Loucy (cell line): ENCODE measurements at regions not wholly inside any gene's neighbourhood (a gene's known extent, or its start where the extent isn't known, plus 50 kb on each side); places are given as distances from the start of the nearest gene placed in this dataset.

Source experiments
- H2AFZ ChIP-seq: fragments of 200-600 bp; sonication (generic); 2 replicates; pipeline ENCODE4 v1.6.0; 2016; ENCODE audit warnings: antibody characterized with exemption, mild to moderate bottlenecking, low read length, moderate library complexity
- H3F3A ChIP-seq: fragments of 200-600 bp; 2 replicates; pipeline ENCODE4 v1.6.0; 2016; ENCODE audit warnings: antibody characterized with exemption, low read depth, mild to moderate bottlenecking
- H3K27me3 ChIP-seq: fragments of 200-600 bp; sonication (generic); 2 replicates; pipeline ENCODE4 v1.6.1; 2014; ENCODE audit warnings: low read length, mild to moderate bottlenecking; ENCODE audit not compliant: insufficient read depth, poor library complexity, severe bottlenecking
- H3K36me3 ChIP-seq: fragments of 200-600 bp; sonication (generic); 2 replicates; pipeline ENCODE4 v1.6.1; 2016; ENCODE audit warnings: low read length; ENCODE audit not compliant: insufficient read depth
- H3K4me1 ChIP-seq: fragments of 200-600 bp; sonication (generic); 2 replicates; pipeline ENCODE4 v1.5.1; 2014; ENCODE audit warnings: low read length, mild to moderate bottlenecking; ENCODE audit not compliant: insufficient read depth, poor library complexity, severe bottlenecking
- H3K4me2 ChIP-seq: fragments of 200-600 bp; sonication (generic); 2 replicates; pipeline ENCODE4 v1.6.0; 2014; ENCODE audit warnings: antibody characterized with exemption, low read length, low read depth, mild to moderate bottlenecking; ENCODE audit not compliant: poor library complexity, severe bottlenecking
- H3K4me3 ChIP-seq: fragments of 200-600 bp; sonication (generic); 2 replicates; pipeline ENCODE4 v1.5.1; 2014; ENCODE audit warnings: low read length, mild to moderate bottlenecking, mixed read lengths; ENCODE audit not compliant: poor library complexity, severe bottlenecking
- H3K79me2 ChIP-seq: fragments of 200-600 bp; sonication (generic); 2 replicates; pipeline ENCODE4 v1.6.1; 2014; ENCODE audit warnings: low read length; ENCODE audit not compliant: insufficient read depth
- H3K9ac ChIP-seq: fragments of 200-600 bp; sonication (generic); 2 replicates; pipeline ENCODE4 v1.6.0; 2014; ENCODE audit warnings: mild to moderate bottlenecking, low read depth, low read length, moderate library complexity; ENCODE audit not compliant: poor library complexity, severe bottlenecking
- H3K9me2 ChIP-seq: fragments of 200-600 bp; sonication (generic); replicated peaks from 2 replicates; pipeline ENCODE4 v1.6.1; 2016; ENCODE audit warnings: low read depth, low read length, mixed read lengths
- H3K9me3 ChIP-seq: fragments of 200-600 bp; sonication (generic); 2 replicates; pipeline ENCODE4 v1.6.1; 2014; ENCODE audit warnings: mild to moderate bottlenecking, antibody characterized with exemption, low read length, low read depth; ENCODE audit not compliant: insufficient read depth
- H4K20me1 ChIP-seq: fragments of 200-600 bp; sonication (generic); 2 replicates; pipeline ENCODE4 v1.6.0; 2014; ENCODE audit warnings: antibody characterized with exemption, low read length, mild to moderate bottlenecking; ENCODE audit not compliant: insufficient read depth, poor library complexity, severe bottlenecking
- CTCF ChIP-seq: fragments of 200-600 bp; sonication (generic); conservative IDR thresholded peaks from 2 replicates; pipeline ENCODE4 v1.5.1; 2014; ENCODE audit warnings: mild to moderate bottlenecking, antibody characterized with exemption, low read length
- EZH2phosphoT487 ChIP-seq: fragments of 200-600 bp; IDR thresholded peaks from 2 replicates; pipeline ENCODE4 v1.6.1; 2018; ENCODE audit warnings: antibody characterized with exemption, mild to moderate bottlenecking, moderate library complexity, borderline replicate concordance

DNA sequence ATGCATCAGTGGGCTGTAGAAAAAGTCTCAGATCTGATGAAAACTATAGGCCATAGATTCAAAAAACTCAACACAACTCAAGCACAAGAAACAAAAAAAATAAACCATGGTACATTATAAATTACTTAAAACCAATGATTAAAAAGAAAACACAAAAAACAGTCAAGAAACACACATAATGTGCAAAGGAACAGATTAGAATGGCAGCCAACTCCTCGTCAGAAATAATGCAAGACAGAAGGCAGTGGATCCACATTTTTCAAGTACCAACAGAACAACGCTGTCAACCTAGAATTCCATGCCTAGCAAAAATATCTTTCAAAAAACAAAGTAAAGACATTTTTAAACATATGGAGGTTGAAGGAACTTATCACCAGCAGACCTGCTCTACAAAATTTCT, 69.7 kb downstream of the PSMB1 start:
- Histone ChIP-seq H3K4me2 (no peak overlapping the region), H2AFZ (no peak overlapping the region), H3K4me3 (no peak overlapping the region), H4K20me1 (no peaks in the 10 kb centered on the region), H3K36me3 (no peaks in the 10 kb centered on the region), H3K9me3 (peaks cover 25% of the 10 kb centered on the region; the same call in 1 of the 2 replicates), H3F3A (no peaks in the 10 kb centered on the region), H3K27me3 (no peaks in the 10 kb centered on the region), H3K9ac (no peak overlapping the region), H3K79me2 (no peaks in the 10 kb centered on the region), H3K9me2 (no peaks in the 10 kb centered on the region), H3K4me1 (no peaks in the 10 kb centered on the region)
- no peak for TF ChIP-seq EZH2phosphoT487
- TF ChIP-seq CTCF, result no peak

- Histone ChIP-seq H3K27me3 (no peaks in the 10 kb centered on the region), H3K4me3 (no peak overlapping the region), H3F3A (no peaks in the 10 kb centered on the region), H3K79me2 (no peaks in the 10 kb centered on the region), H3K4me1 (no peaks in the 10 kb centered on the region), H3K4me2 (no peak overlapping the region), H3K9me3 (peaks cover 36% of the 10 kb centered on the region; the same call in 1 of the 2 replicates), H4K20me1 (no peaks in the 10 kb centered on the region), H3K36me3 (no peaks in the 10 kb centered on the region), H2AFZ (no peak overlapping the region), H3K9me2 (no peaks in the 10 kb centered on the region), H3K9ac (no peak overlapping the region)
- no peak for TF ChIP-seq CTCF
- no peak for TF ChIP-seq EZH2phosphoT487
These were observed 72.9 kb downstream of the PSMB1 start for GRCh38 chr6:170480050-170480692.

DNA sequence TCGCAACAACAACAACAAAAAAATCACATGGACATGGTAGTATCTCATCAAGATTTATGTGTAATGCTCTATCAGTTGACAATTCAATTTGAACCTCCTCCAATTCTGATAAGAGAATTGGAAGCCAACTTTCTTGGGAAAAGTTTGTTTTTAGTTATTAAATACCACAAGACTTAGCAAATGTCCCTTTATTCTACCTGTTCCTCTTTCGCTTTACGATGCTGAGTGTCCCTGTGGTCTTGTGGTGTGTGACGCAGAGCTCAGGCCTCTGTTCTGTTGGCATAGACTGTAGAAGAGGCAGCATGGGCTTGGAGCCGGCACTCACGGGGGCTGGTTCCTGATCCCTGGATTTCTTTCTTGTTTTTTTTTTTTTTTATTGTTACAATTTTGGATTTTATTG, 76.7 kb downstream of the PSMB1 start:
- Histone ChIP-seq H2AFZ (no peak overlapping the region), H3K4me2 (no peak overlapping the region), H4K20me1 (no peaks in the 10 kb centered on the region), H3K4me1 (no peaks in the 10 kb centered on the region), H3K9ac (no peak overlapping the region), H3K27me3 (no peaks in the 10 kb centered on the region), H3K36me3 (no peaks in the 10 kb centered on the region), H3K9me3 (peaks cover 27% of the 10 kb centered on the region; the same call in 1 of the 2 replicates), H3K4me3 (no peak overlapping the region), H3K9me2 (no peaks in the 10 kb centered on the region), H3F3A (no peaks in the 10 kb centered on the region), H3K79me2 (no peaks in the 10 kb centered on the region)
- TF ChIP-seq EZH2phosphoT487, result no peak
- TF ChIP-seq CTCF, result no peak
